GM12878 (cell line): ENCODE measurements at regions not wholly inside any gene's neighbourhood (a gene's known extent, or its start where the extent isn't known, plus 50 kb on each side); places are given as distances from the start of the nearest gene placed in this dataset.

Source experiments
- CBX3 ChIP-seq: fragments of 200-600 bp; sonication (generic); IDR thresholded peaks from 2 replicates; pipeline ENCODE4 v1.6.1; 2016; ENCODE audit warnings: low read depth, borderline replicate concordance
- CEBPB ChIP-seq, 2 experiments: fragments of 150-350 bp in 1 of 2; IDR thresholded peaks; 2 replicates each; pipeline ENCODE4 v1.6.1; 2012 to 2014; ENCODE audit warnings: low read depth in 2 of 2, low read length in 2 of 2, borderline replicate concordance in 1 of 2, inconsistent platforms in 1 of 2
- CREM ChIP-seq: IDR thresholded peaks from 2 replicates; pipeline ENCODE4 v1.6.1; 2014; ENCODE audit warnings: antibody characterized with exemption, low read depth
- CTCF ChIP-seq, 3 experiments: IDR thresholded peaks in 2 of 3; conservative IDR thresholded peaks in 1 of 3; 2 replicates each; pipeline ENCODE4 v1.5.1; 2011; ENCODE audit warnings: low read depth in 3 of 3, low read length in 3 of 3, mild to moderate bottlenecking in 3 of 3, control low read depth in 2 of 3, moderate library complexity in 2 of 3, inconsistent platforms in 1 of 3, mixed read lengths in 1 of 3; ENCODE audit not compliant: control insufficient read depth in 2 of 3, insufficient read depth in 1 of 3; ENCODE audit errors: extremely low read depth in 1 of 3
- PKNOX1 ChIP-seq: fragments of 450-650 bp; IDR thresholded peaks from 2 replicates; pipeline ENCODE4 v1.6.1; 2016; ENCODE audit warnings: mild to moderate bottlenecking
- RELA ChIP-seq: fragments of 450-650 bp; IDR thresholded peaks from 2 replicates; pipeline ENCODE4 v1.8.0; 2014; ENCODE audit warnings: borderline replicate concordance; ENCODE audit not compliant: partially characterized antibody
- SP1 ChIP-seq: IDR thresholded peaks from one replicate; pipeline ENCODE4 v1.6.1; 2011; ENCODE audit warnings: low read depth, low read length
- SREBF2 ChIP-seq: IDR thresholded peaks from 2 replicates; pipeline ENCODE4 v1.6.1; 2012; ENCODE audit warnings: mild to moderate bottlenecking, low read length

- TF ChIP-seq CTCF (IDR thresholded peaks at IDR 0.05 in 2 of 3, conservative IDR thresholded peaks at IDR 0.05 in 1 of 3; ENCODE audit: control insufficient read depth in 2 of 3, extremely low read depth in 1 of 3, insufficient read depth in 1 of 3, low read depth in 3 of 3, low read length in 3 of 3) (no peak), CBX3 (no peak), SP1 (no peak), RELA (no peak), SREBF2 (no peak), CREM (no peak), PKNOX1 (no peak), CEBPB (IDR thresholded peaks at IDR 0.05; ENCODE audit: borderline replicate concordance in 1 of 2, low read depth in 2 of 2, low read length in 2 of 2) (no peak)
Observed at GRCh38 chr4:176919631-176920030, 126.9 kb upstream of the VEGFC start.
